Common myeloid progenitor, CD34-positive (primary cell): ENCODE measurements at regions not wholly inside any gene's neighbourhood (a gene's known extent, or its start where the extent isn't known, plus 50 kb on each side); places are given as distances from the start of the nearest gene placed in this dataset.
"Not testable (repeated sequence)": the region's sequence is repeated elsewhere in the genome, so short reads cannot be mapped to it uniquely, and the experiment has no call there.

Experiments used
- CTCF ChIA-PET: fragments of 350-600 bp; sonication (Branson Sonifier 250); formaldehyde crosslinking; loops from one replicate; lab custom pipeline; 2021; ENCODE audit warnings: antibody characterized with exemption; lab: Charles Lee
- POLR2A ChIA-PET: fragments of 350-600 bp; sonication (Branson Sonifier 250); formaldehyde crosslinking; loops from one replicate; lab custom pipeline; 2021; ENCODE audit warnings: antibody characterized with exemption; lab: Charles Lee
- DNase-seq, 3 donors: peaks; one replicate each; pipeline versions ENCODE4 v3.0.0 to v3.0.0-alpha.2; 2013
- H3K27ac ChIP-seq, 2 experiments: 1 replicate in 1 of 2; 2 replicates in 1 of 2; pipeline ENCODE4 v1.7.0; 2013; ENCODE audit warnings: inconsistent platforms in 2 of 2, low read length in 2 of 2, mild to moderate bottlenecking in 2 of 2, low read depth in 1 of 2, moderate library complexity in 1 of 2; ENCODE audit not compliant: severe bottlenecking in 2 of 2, insufficient read depth in 1 of 2, poor library complexity in 1 of 2
- H3K27me3 ChIP-seq, 5 experiments: replicated peaks in 2 of 5; 1 replicate in 3 of 5; 2 replicates in 2 of 5; pipeline versions ENCODE4 v1.6.1 to v1.7.0; 2013; ENCODE audit warnings: low read length in 4 of 5, mild to moderate bottlenecking in 2 of 5, moderate library complexity in 2 of 5, inconsistent platforms in 1 of 5; ENCODE audit not compliant: insufficient read depth in 5 of 5, control insufficient read depth in 4 of 5
- H3K36me3 ChIP-seq, 4 experiments: 1 replicate in 2 of 4; 2 replicates in 2 of 4; pipeline versions ENCODE4 v1.6.1 to v1.7.0; 2013; ENCODE audit warnings: low read length in 3 of 4, control low read depth in 1 of 4, mild to moderate bottlenecking in 1 of 4; ENCODE audit not compliant: control insufficient read depth in 4 of 4, insufficient read depth in 4 of 4
- H3K4me1 ChIP-seq, 4 experiments: 1 replicate in 3 of 4; 2 replicates in 1 of 4; pipeline versions ENCODE4 v1.6.1 to v1.7.1; 2013; ENCODE audit warnings: low read length in 3 of 4, mild to moderate bottlenecking in 3 of 4, control low read depth in 1 of 4, inconsistent platforms in 1 of 4, moderate library complexity in 1 of 4; ENCODE audit not compliant: control insufficient read depth in 4 of 4, insufficient read depth in 4 of 4; ENCODE audit errors: control extremely low read depth in 1 of 4
- H3K4me3 ChIP-seq, 7 experiments: 1 replicate in 4 of 7; 2 replicates in 3 of 7; pipeline versions ENCODE4 v1.5.1 to v1.7.0; 2013; ENCODE audit warnings: mild to moderate bottlenecking in 7 of 7, low read length in 6 of 7, moderate library complexity in 6 of 7, inconsistent platforms in 2 of 7, low read depth in 2 of 7, control low read depth in 1 of 7; ENCODE audit not compliant: insufficient read depth in 4 of 7, control insufficient read depth in 1 of 7; ENCODE audit errors: extremely low read depth in 1 of 7
- H3K9me3 ChIP-seq, 5 experiments: 1 replicate in 4 of 5; 2 replicates in 1 of 5; pipeline versions ENCODE4 v1.6.1 to v1.7.1; 2013; ENCODE audit warnings: low read length in 4 of 5, mild to moderate bottlenecking in 2 of 5, inconsistent platforms in 1 of 5, low read depth in 1 of 5, moderate library complexity in 1 of 5; ENCODE audit not compliant: control insufficient read depth in 4 of 5, insufficient read depth in 2 of 5; ENCODE audit errors: control extremely low read depth in 1 of 5
- WGBS: methylation state at CpG from one replicate; pipeline ENCODE4 v1.1.5; 2013; ENCODE audit not compliant: insufficient coverage; 5-methylcytosine and 5-hydroxymethylcytosine counted together

DNA sequence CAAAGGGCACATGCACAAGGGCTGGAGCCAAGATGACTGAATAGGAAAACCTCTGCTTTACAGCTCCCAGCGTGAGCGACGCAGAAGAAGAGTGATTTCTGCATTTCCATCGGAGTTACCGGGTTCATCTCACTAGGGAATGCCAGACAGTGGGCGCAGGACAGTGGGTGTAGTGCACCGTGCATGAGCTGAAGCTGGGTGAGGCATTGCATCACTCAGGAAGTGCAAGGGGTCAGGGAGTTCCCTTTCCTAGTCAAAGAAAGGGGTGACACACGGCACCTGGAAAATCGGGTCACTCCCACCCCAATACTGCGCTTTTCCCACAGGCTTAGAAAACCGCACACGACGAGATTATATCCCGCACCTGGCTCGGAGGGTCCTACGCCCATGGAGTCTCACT, 64.5 kb upstream of the HTR1E start:
- H3K4me3 ChIP-seq, H3K27ac ChIP-seq, H3K27me3 ChIP-seq, H3K36me3 ChIP-seq, DNase-seq, POLR2A ChIA-PET, CTCF ChIA-PET, H3K4me1 ChIP-seq: not testable (repeated sequence)
- peaks cover 0 to 12% (median 3%) of the 10 kb centered on the region in 5 experiments for H3K9me3 ChIP-seq
- 96% methylated on average over 9 of the region's 16 CpGs for WGBS

DNA sequence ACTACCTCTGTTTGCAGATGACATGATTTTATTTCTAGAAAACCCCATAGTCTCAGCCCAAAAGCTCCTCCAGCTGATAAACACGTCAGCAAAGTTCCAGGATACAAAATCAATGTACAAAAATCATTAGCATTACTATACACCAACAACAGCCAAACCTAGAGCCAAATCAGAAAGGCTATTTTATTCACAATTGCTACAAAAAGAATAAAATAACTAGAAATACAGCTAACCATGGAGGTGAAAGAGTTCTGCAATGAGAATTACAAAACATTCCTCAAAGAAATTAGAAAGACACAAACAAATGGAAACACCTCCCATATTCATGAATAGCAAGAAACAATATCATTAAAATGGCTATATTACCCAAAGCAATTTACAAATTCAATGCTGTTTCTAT, 65.6 kb upstream of the HTR1E start:
- ChIA-PET CTCF (no interaction called here), POLR2A (interaction anchor here (0.6 kb wide), 1 partner anchor 836 kb away, joined by 5 read pairs; no protein-coding TSS in a partner anchor)
- Histone ChIP-seq H3K27ac (no peak overlapping the region), H3K4me3 (no peak overlapping the region), H3K27me3 (no peaks in the 10 kb centered on the region), H3K36me3 (no peaks in the 10 kb centered on the region), H3K4me1 (no peaks in the 10 kb centered on the region), H3K9me3 (peaks cover 3 to 13% (median 3%) of the 10 kb centered on the region in 5 experiments)
- WGBS: 80% methylated on average over 1 of the region's 1 CpG
- no peak for DNase-seq

DNA sequence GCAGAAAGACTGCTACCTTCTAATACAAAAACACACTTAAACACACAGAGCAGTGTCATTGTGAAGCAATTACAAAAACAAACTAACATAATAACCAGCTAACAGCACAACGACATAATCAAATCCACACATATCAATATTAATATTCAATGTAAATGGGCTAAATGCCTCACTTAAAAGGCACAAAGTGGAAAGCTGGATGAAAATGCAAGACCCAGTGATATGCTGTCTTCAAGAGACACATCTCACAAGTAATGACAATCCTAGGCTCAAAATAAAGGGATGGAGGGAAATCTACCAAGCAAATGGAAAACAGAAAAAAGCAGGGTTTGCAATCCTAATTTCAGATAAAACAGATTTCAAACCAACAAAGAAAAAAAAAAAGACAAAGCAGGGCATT, 67.8 kb upstream of the HTR1E start:
- H3K27ac ChIP-seq: no peak overlapping the region
- H3K9me3 ChIP-seq: peaks cover 3 to 13% (median 3%) of the 10 kb centered on the region in 5 experiments
- no CpG with 5 or more reads among the region's 1 CpG for WGBS
- no peak for DNase-seq
- ChIA-PET CTCF (no interaction called here), POLR2A (no interaction called here)
- H3K27me3 ChIP-seq: no peaks in the 10 kb centered on the region
- H3K36me3 ChIP-seq: no peaks in the 10 kb centered on the region
- no peaks in the 10 kb centered on the region for H3K4me1 ChIP-seq
- no peak overlapping the region for H3K4me3 ChIP-seq

DNA sequence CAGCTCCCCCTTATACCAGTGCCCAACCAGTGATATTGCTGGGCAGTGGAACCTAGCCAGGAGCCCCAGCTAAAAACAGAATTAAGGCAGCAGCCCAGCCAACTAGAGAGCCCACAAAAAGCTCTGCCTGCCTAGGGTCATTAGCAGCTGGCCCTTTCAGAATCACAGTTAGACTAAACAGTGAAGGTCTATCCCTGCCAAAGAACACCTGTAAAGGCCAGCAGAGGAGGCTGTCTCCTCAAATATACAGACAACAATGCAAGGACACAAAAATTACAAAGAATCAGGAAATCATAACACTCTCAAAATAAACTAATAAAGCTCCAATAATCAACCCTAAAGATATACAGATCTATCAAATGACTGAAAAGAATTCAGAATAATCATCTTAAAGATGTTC, 77.8 kb upstream of the HTR1E start:
- ChIA-PET POLR2A (no interaction called here), CTCF (no interaction called here)
- Histone ChIP-seq H3K27ac (no peak overlapping the region), H3K9me3 (no peaks in the 10 kb centered on the region), H3K4me3 (no peak overlapping the region), H3K4me1 (no peaks in the 10 kb centered on the region), H3K27me3 (no peaks in the 10 kb centered on the region), H3K36me3 (no peaks in the 10 kb centered on the region)
- no peak for DNase-seq

DNA sequence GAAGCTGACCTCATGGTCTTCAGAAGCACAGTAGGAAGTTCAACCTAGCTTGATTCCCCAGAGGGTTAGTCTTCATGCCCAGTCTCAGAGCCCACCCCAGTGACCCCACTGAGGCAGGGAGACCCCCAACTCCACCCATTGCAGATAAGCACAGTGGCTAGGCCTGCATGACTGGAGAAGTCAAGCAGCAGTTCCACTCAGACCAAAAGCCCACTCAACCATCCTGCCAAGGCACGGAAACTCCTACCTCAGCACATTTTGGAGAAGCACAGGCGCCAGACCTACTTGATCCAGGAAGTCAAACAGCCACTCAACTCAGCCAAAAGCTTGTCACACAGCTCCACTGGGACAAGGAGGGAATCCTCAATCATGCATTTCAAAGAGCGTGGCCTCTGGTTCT, 78.4 kb upstream of the HTR1E start:
- WGBS: 100% methylated on average over 1 of the region's 3 CpGs
- CTCF ChIA-PET: no interaction called here
- no peak for DNase-seq
- no peak overlapping the region for H3K27ac ChIP-seq
- POLR2A ChIA-PET: no interaction called here
- no peaks in the 10 kb centered on the region for H3K36me3 ChIP-seq
- no peaks in the 10 kb centered on the region for H3K4me1 ChIP-seq
- no peak overlapping the region for H3K4me3 ChIP-seq
- H3K9me3 ChIP-seq: no peaks in the 10 kb centered on the region
- no peaks in the 10 kb centered on the region for H3K27me3 ChIP-seq

DNA sequence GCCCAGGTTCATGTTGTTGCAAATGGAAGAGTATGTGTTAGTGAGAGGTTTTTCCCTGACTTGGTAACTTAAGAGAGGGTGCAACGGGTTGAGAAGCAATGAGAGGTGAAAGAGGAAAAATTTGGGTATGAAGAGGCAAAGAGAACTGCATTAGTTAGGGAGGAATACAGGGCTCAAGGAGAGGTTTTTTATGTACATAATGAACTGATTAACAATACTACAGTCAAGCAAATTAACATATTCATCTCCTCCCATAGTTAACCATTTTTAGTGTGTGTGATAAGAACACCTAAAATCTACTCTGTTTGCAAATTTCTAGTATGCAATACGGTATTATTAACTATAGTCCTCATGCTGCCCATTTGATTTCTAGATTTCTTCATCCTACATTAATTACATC, 79.5 kb upstream of the HTR1E start:
- no peaks in the 10 kb centered on the region for H3K4me1 ChIP-seq
- H3K4me3 ChIP-seq: no peak overlapping the region
- ChIA-PET CTCF (interaction anchor here (1.4 kb wide), 1 partner anchor 936 kb away, joined by 4 read pairs; no protein-coding TSS in a partner anchor), POLR2A (no interaction called here)
- H3K9me3 ChIP-seq: no peaks in the 10 kb centered on the region
- H3K36me3 ChIP-seq: no peaks in the 10 kb centered on the region
- H3K27me3 ChIP-seq: no peaks in the 10 kb centered on the region
- H3K27ac ChIP-seq: no peak overlapping the region
- DNase-seq: no peak
- 100% methylated on average over 1 of the region's 2 CpGs for WGBS

DNA sequence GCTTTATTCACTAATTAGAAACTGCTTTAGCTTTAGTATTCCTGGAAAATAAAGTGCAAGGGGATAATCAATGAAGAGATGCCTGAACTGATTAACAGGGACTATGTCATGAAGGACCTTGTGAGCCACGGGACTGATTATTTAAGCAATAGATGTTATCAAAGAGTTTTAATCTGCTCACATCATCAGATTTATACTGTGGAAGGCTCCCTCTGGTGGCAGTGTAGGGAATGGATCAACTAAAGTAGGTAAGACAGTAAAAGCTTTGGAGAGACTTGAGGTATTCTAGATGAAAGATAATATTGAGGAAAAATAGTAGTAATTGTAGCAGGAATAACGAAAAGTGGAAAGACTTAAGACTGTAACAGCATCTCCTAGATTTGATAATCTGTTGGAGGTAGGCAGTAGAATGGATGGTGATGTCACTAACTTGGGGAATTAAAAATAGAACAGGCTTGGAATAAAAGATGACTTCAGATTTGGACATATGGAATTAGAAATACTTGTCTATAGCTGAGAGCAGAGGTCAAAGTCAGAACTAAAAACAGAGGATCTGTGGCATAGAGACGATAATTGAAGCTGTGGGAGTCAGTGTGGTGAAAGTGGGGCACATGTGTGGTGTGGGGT, 80.3 kb upstream of the HTR1E start:
- POLR2A ChIA-PET: no interaction called here
- peak; percentile 11 to 37 (median 30) for DNase-seq

More for the DNA sequence above, 80.3 kb upstream of the HTR1E start:
- Histone ChIP-seq H3K27ac (no peak overlapping the region), H3K27me3 (no peaks in the 10 kb centered on the region), H3K9me3 (no peaks in the 10 kb centered on the region), H3K36me3 (no peaks in the 10 kb centered on the region), H3K4me3 (no peak overlapping the region), H3K4me1 (no peaks in the 10 kb centered on the region)
- 50% methylated on average over 2 of the region's 3 CpGs for WGBS
- CTCF ChIA-PET: interaction anchor here (1.4 kb wide), 1 partner anchor 936 kb away, joined by 4 read pairs; no protein-coding TSS in a partner anchor
